Loucy (cell line): ENCODE measurements at regions not wholly inside any gene's neighbourhood (a gene's known extent, or its start where the extent isn't known, plus 50 kb on each side); places are given as distances from the start of the nearest gene placed in this dataset.

Experiments
- H2AFZ ChIP-seq: fragments of 200-600 bp; sonication (generic); 2 replicates; pipeline ENCODE4 v1.6.0; 2016; ENCODE audit warnings: antibody characterized with exemption, mild to moderate bottlenecking, low read length, moderate library complexity
- H3F3A ChIP-seq: fragments of 200-600 bp; 2 replicates; pipeline ENCODE4 v1.6.0; 2016; ENCODE audit warnings: antibody characterized with exemption, low read depth, mild to moderate bottlenecking
- H3K27me3 ChIP-seq: fragments of 200-600 bp; sonication (generic); 2 replicates; pipeline ENCODE4 v1.6.1; 2014; ENCODE audit warnings: low read length, mild to moderate bottlenecking; ENCODE audit not compliant: insufficient read depth, poor library complexity, severe bottlenecking
- H3K36me3 ChIP-seq: fragments of 200-600 bp; sonication (generic); 2 replicates; pipeline ENCODE4 v1.6.1; 2016; ENCODE audit warnings: low read length; ENCODE audit not compliant: insufficient read depth
- H3K4me1 ChIP-seq: fragments of 200-600 bp; sonication (generic); 2 replicates; pipeline ENCODE4 v1.5.1; 2014; ENCODE audit warnings: low read length, mild to moderate bottlenecking; ENCODE audit not compliant: insufficient read depth, poor library complexity, severe bottlenecking
- H3K4me2 ChIP-seq: fragments of 200-600 bp; sonication (generic); 2 replicates; pipeline ENCODE4 v1.6.0; 2014; ENCODE audit warnings: antibody characterized with exemption, low read length, low read depth, mild to moderate bottlenecking; ENCODE audit not compliant: poor library complexity, severe bottlenecking
- H3K4me3 ChIP-seq: fragments of 200-600 bp; sonication (generic); 2 replicates; pipeline ENCODE4 v1.5.1; 2014; ENCODE audit warnings: low read length, mild to moderate bottlenecking, mixed read lengths; ENCODE audit not compliant: poor library complexity, severe bottlenecking
- H3K79me2 ChIP-seq: fragments of 200-600 bp; sonication (generic); 2 replicates; pipeline ENCODE4 v1.6.1; 2014; ENCODE audit warnings: low read length; ENCODE audit not compliant: insufficient read depth
- H3K9ac ChIP-seq: fragments of 200-600 bp; sonication (generic); 2 replicates; pipeline ENCODE4 v1.6.0; 2014; ENCODE audit warnings: mild to moderate bottlenecking, low read depth, low read length, moderate library complexity; ENCODE audit not compliant: poor library complexity, severe bottlenecking
- H3K9me2 ChIP-seq: fragments of 200-600 bp; sonication (generic); replicated peaks from 2 replicates; pipeline ENCODE4 v1.6.1; 2016; ENCODE audit warnings: low read depth, low read length, mixed read lengths
- H3K9me3 ChIP-seq: fragments of 200-600 bp; sonication (generic); 2 replicates; pipeline ENCODE4 v1.6.1; 2014; ENCODE audit warnings: mild to moderate bottlenecking, antibody characterized with exemption, low read length, low read depth; ENCODE audit not compliant: insufficient read depth
- H4K20me1 ChIP-seq: fragments of 200-600 bp; sonication (generic); 2 replicates; pipeline ENCODE4 v1.6.0; 2014; ENCODE audit warnings: antibody characterized with exemption, low read length, mild to moderate bottlenecking; ENCODE audit not compliant: insufficient read depth, poor library complexity, severe bottlenecking
- CTCF ChIP-seq: fragments of 200-600 bp; sonication (generic); conservative IDR thresholded peaks from 2 replicates; pipeline ENCODE4 v1.5.1; 2014; ENCODE audit warnings: mild to moderate bottlenecking, antibody characterized with exemption, low read length
- EZH2phosphoT487 ChIP-seq: fragments of 200-600 bp; IDR thresholded peaks from 2 replicates; pipeline ENCODE4 v1.6.1; 2018; ENCODE audit warnings: antibody characterized with exemption, mild to moderate bottlenecking, moderate library complexity, borderline replicate concordance

- Histone ChIP-seq H3K4me3 (no peak overlapping the region), H3K9me3 (no peaks in the 10 kb centered on the region), H3K79me2 (no peaks in the 10 kb centered on the region), H3K9ac (no peak overlapping the region), H3K9me2 (no peaks in the 10 kb centered on the region), H4K20me1 (no peaks in the 10 kb centered on the region), H3K4me1 (no peaks in the 10 kb centered on the region), H3F3A (no peaks in the 10 kb centered on the region), H3K4me2 (no peak overlapping the region), H2AFZ (no peak overlapping the region), H3K27me3 (no peaks in the 10 kb centered on the region), H3K36me3 (no peaks in the 10 kb centered on the region)
- TF ChIP-seq CTCF (no peak), EZH2phosphoT487 (no peak)
These were observed 381.5 kb upstream of the C2CD4B start for GRCh38 chr15:62546628-62547027.

DNA sequence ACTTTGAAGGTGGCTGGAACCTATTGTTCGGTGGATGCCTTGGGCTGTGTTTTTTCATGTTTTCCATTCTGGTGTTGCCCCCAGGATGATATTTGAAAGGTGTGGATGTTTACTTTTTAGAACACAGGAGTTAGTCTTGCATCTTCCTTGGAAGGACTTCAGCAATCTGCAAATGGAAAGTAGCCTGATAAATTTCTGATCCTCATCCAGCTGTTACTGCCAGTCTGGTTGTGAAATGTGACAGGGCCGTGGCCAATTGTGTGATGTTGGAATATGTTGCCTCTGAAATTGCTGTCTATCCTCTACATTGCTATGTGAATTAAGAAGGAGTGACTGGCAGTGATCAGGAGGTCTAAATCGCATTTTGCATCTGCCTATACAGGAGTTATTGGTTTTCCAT is 382.5 kb upstream of the C2CD4B start:
- no peaks in the 10 kb centered on the region for H3F3A ChIP-seq
- no peak overlapping the region for H2AFZ ChIP-seq
- no peak for TF ChIP-seq CTCF
- TF ChIP-seq EZH2phosphoT487, result no peak

DNA sequence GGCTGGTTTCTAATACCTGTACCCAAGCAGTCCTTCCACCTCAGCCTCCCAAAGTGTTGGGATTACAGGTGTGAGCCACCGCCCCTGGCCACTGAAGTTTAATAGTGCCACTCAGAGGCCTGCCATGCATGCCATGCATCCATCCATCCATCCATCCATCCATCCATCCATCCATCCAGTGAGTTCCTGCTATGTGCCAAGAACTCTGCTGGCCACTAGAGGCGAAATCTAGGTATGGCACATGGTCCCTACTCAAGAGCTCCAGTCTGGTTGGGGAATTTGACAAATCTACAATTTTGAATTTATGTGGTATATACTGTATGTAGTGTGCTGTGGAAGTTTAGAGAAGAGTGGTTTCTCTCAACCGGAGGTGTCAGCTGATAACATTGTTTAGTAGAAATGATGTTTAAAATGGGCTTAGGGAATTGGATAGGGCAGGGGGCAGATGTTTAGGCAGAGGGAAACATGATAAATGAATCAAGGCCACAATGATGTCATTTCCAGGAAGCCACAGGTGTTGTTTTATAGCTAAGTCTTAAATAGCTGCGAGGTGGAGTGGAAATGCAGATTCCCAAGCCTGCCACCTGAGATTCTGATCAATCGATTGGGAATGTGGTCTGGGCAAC is 384.4 kb upstream of the C2CD4B start:
- Histone ChIP-seq H3K9ac (no peak overlapping the region), H2AFZ (no peak overlapping the region), H4K20me1 (no peaks in the 10 kb centered on the region), H3K9me2 (no peaks in the 10 kb centered on the region), H3F3A (no peaks in the 10 kb centered on the region), H3K4me1 (no peaks in the 10 kb centered on the region), H3K79me2 (no peaks in the 10 kb centered on the region), H3K4me2 (no peak overlapping the region), H3K36me3 (no peaks in the 10 kb centered on the region), H3K27me3 (no peaks in the 10 kb centered on the region), H3K4me3 (no peak overlapping the region), H3K9me3 (no peaks in the 10 kb centered on the region)
- TF ChIP-seq CTCF (peak; percentile 74), EZH2phosphoT487 (no peak)

More for the DNA sequence above, 382.5 kb upstream of the C2CD4B start:
- Histone ChIP-seq H3K4me3 (no peak overlapping the region), H3K4me1 (no peaks in the 10 kb centered on the region), H3K4me2 (no peak overlapping the region), H3K9me3 (no peaks in the 10 kb centered on the region), H3K27me3 (no peaks in the 10 kb centered on the region), H3K79me2 (no peaks in the 10 kb centered on the region), H3K9me2 (no peaks in the 10 kb centered on the region), H4K20me1 (no peaks in the 10 kb centered on the region), H3K36me3 (no peaks in the 10 kb centered on the region), H3K9ac (no peak overlapping the region)
